ENCODE measurements at regions not wholly inside any gene's neighbourhood (a gene's known extent, or its start where the extent isn't known, plus 50 kb on each side); places are given as distances from the start of the nearest gene placed in this dataset.

DNA sequence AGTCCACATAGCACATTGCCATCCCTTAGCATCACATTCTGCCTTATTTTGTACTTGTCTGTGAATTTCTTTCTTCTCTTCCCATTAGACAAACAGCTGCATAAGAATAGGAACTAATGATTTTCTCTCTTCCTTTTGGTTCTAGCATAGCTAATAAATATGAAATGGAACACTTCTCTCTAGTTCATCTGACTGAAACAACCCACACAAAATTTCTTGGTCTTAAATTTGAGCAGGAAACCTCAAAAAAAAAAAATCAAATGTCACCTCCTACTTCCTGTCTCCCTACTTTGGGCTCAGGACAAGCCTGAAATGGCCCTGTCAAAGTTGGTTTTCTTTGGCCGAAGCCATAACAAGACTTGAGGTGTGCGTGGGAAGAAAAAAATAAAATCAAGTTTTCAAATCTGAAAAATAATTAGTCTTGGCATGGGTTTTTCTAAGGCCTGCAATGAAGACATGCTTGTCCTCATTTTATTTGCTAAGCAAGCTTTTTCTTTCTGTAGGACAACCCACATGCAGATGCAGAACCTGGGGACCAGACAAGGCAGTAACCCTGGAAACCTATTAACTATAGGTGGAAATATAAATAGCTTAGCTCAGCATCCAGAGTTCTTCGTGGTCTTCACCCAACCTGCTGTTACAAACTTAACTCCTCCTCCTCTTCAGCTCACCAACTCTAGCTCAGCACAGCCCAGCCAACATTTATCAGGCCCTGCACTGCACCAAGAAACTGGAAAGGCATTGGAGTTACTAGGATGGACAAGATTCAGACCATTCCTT lies 523.5 kb upstream of the KLF4 start:
- H3K4me3 ChIP-seq (ENCODE audit: insufficient read depth, low read depth, low read length), result no peak overlapping the region
- Mint-ChIP-seq H3K4me1 (ENCODE audit: low read depth, unreplicated experiment) (no peaks in the 10 kb centered on the region), H3K4me3 (ENCODE audit: unreplicated experiment) (no peak overlapping the region), H3K27me3 (ENCODE audit: low read depth, unreplicated experiment) (peaks cover 2% of the 10 kb centered on the region), H3K27ac (ENCODE audit: unreplicated experiment) (no peak overlapping the region), H3K36me3 (ENCODE audit: low read depth, unreplicated experiment) (no peaks in the 10 kb centered on the region), H3K9me3 (ENCODE audit: unreplicated experiment) (no peaks in the 10 kb centered on the region)
- DNase-seq (ENCODE audit: low read depth), result no peak
- no peaks in the 10 kb centered on the region for H3K79me2 ChIP-seq (ENCODE audit: insufficient read depth, low read length)
- H3K4me1 ChIP-seq (ENCODE audit: insufficient read depth, low read length), result no peaks in the 10 kb centered on the region
- TF ChIP-seq EZH2 (IDR thresholded peaks at IDR 0.05; ENCODE audit: insufficient read depth, low read length), result no peak
- TF ChIP-seq, protein P1, sequence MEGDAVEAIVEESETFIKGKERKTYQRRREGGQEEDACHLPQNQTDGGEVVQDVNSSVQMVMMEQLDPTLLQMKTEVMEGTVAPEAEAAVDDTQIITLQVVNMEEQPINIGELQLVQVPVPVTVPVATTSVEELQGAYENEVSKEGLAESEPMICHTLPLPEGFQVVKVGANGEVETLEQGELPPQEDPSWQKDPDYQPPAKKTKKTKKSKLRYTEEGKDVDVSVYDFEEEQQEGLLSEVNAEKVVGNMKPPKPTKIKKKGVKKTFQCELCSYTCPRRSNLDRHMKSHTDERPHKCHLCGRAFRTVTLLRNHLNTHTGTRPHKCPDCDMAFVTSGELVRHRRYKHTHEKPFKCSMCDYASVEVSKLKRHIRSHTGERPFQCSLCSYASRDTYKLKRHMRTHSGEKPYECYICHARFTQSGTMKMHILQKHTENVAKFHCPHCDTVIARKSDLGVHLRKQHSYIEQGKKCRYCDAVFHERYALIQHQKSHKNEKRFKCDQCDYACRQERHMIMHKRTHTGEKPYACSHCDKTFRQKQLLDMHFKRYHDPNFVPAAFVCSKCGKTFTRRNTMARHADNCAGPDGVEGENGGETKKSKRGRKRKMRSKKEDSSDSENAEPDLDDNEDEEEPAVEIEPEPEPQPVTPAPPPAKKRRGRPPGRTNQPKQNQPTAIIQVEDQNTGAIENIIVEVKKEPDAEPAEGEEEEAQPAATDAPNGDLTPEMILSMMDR (IDR thresholded peaks at IDR 0.05; ENCODE audit: insufficient read depth, low read depth, low read length), result no peak
- no peaks in the 10 kb centered on the region for H3K36me3 ChIP-seq (ENCODE audit: insufficient read depth, low read length)
- no peaks in the 10 kb centered on the region for H4K20me1 ChIP-seq (ENCODE audit: insufficient read depth, low read length)
- H3K27ac ChIP-seq (ENCODE audit: low read depth, low read length), result no peak overlapping the region
- no peaks in the 10 kb centered on the region for H3K27me3 ChIP-seq (ENCODE audit: insufficient read depth, low read length)
- H2AFZ ChIP-seq (ENCODE audit: low read depth, low read length), result no peak overlapping the region
- H3K4me2 ChIP-seq (ENCODE audit: low read length), result no peak overlapping the region
- FAIRE-seq, result no peak
- H3K9me3 ChIP-seq (ENCODE audit: insufficient read depth, low read depth, low read length), result no peaks in the 10 kb centered on the region
- no peak overlapping the region for H3K9ac ChIP-seq (ENCODE audit: low read length)

- H3K27ac ChIP-seq (ENCODE audit: low read depth, low read length), result no peak overlapping the region
- H3K4me2 ChIP-seq (ENCODE audit: low read length), result no peak overlapping the region
- no peaks in the 10 kb centered on the region for H3K36me3 ChIP-seq (ENCODE audit: insufficient read depth, low read length)
- DNase-seq (ENCODE audit: low read depth) (no peak), FAIRE-seq (no peak)
- no peaks in the 10 kb centered on the region for H3K79me2 ChIP-seq (ENCODE audit: insufficient read depth, low read length)
- no peaks in the 10 kb centered on the region for H3K36me3 Mint-ChIP-seq (ENCODE audit: low read depth, unreplicated experiment)
- no peaks in the 10 kb centered on the region for H3K4me1 Mint-ChIP-seq (ENCODE audit: low read depth, unreplicated experiment)
- no peaks in the 10 kb centered on the region for H3K27me3 ChIP-seq (ENCODE audit: insufficient read depth, low read length)
- H3K9me3 Mint-ChIP-seq (ENCODE audit: unreplicated experiment), result no peaks in the 10 kb centered on the region
- no peaks in the 10 kb centered on the region for H3K4me1 ChIP-seq (ENCODE audit: insufficient read depth, low read length)
- H3K9ac ChIP-seq (ENCODE audit: low read length), result no peak overlapping the region
- no peak overlapping the region for H3K4me3 Mint-ChIP-seq (ENCODE audit: unreplicated experiment)
- no peak overlapping the region for H3K27ac Mint-ChIP-seq (ENCODE audit: unreplicated experiment)
- peaks cover 7% of the 10 kb centered on the region for H3K27me3 Mint-ChIP-seq (ENCODE audit: low read depth, unreplicated experiment)
- no peak overlapping the region for H2AFZ ChIP-seq (ENCODE audit: low read depth, low read length)
- no peaks in the 10 kb centered on the region for H3K9me3 ChIP-seq (ENCODE audit: insufficient read depth, low read depth, low read length)
- no peak overlapping the region for H3K4me3 ChIP-seq (ENCODE audit: insufficient read depth, low read depth, low read length)
- H4K20me1 ChIP-seq (ENCODE audit: insufficient read depth, low read length), result no peaks in the 10 kb centered on the region
- no peak for TF ChIP-seq EZH2 (IDR thresholded peaks at IDR 0.05; ENCODE audit: insufficient read depth, low read length)
- TF ChIP-seq, protein P1 (IDR thresholded peaks at IDR 0.05; ENCODE audit: insufficient read depth, low read depth, low read length), result no peak
Observed at GRCh38 chr9:108012405-108012804, 522.8 kb upstream of the KLF4 start.

- FAIRE-seq (no peak), DNase-seq (ENCODE audit: low read depth) (no peak)
- peaks cover 25% of the 10 kb centered on the region for H3K27me3 Mint-ChIP-seq (ENCODE audit: low read depth, unreplicated experiment)
- Histone ChIP-seq H2AFZ (ENCODE audit: low read depth, low read length) (no peak overlapping the region), H4K20me1 (ENCODE audit: insufficient read depth, low read length) (no peaks in the 10 kb centered on the region), H3K9ac (ENCODE audit: low read length) (no peak overlapping the region), H3K9me3 (ENCODE audit: insufficient read depth, low read depth, low read length) (no peaks in the 10 kb centered on the region), H3K4me3 (ENCODE audit: insufficient read depth, low read depth, low read length) (no peak overlapping the region), H3K36me3 (ENCODE audit: insufficient read depth, low read length) (no peaks in the 10 kb centered on the region), H3K27me3 (ENCODE audit: insufficient read depth, low read length) (peaks cover 8% of the 10 kb centered on the region), H3K27ac (ENCODE audit: low read depth, low read length) (no peak overlapping the region), H3K79me2 (ENCODE audit: insufficient read depth, low read length) (no peaks in the 10 kb centered on the region), H3K4me2 (ENCODE audit: low read length) (no peak overlapping the region), H3K4me1 (ENCODE audit: insufficient read depth, low read length) (no peaks in the 10 kb centered on the region)
- no peak for TF ChIP-seq EZH2 (IDR thresholded peaks at IDR 0.05; ENCODE audit: insufficient read depth, low read length)
- TF ChIP-seq, protein P1 (IDR thresholded peaks at IDR 0.05; ENCODE audit: insufficient read depth, low read depth, low read length), result no peak
- no peak overlapping the region for H3K4me3 Mint-ChIP-seq (ENCODE audit: unreplicated experiment)
- no peaks in the 10 kb centered on the region for H3K9me3 Mint-ChIP-seq (ENCODE audit: unreplicated experiment)
- peaks cover 2% of the 10 kb centered on the region for H3K4me1 Mint-ChIP-seq (ENCODE audit: low read depth, unreplicated experiment)
- no peak overlapping the region for H3K27ac Mint-ChIP-seq (ENCODE audit: unreplicated experiment)
- no peaks in the 10 kb centered on the region for H3K36me3 Mint-ChIP-seq (ENCODE audit: low read depth, unreplicated experiment)
Observed at GRCh38 chr9:108003526-108003925, 514.0 kb upstream of the KLF4 start.

Measured in astrocyte (in vitro differentiated cells and primary cell).